A673 (cell line): ENCODE measurements at regions not wholly inside any gene's neighbourhood (a gene's known extent, or its start where the extent isn't known, plus 50 kb on each side); places are given as distances from the start of the nearest gene placed in this dataset.

Source experiments
- CTCF ChIP-seq: fragments of 300-800, 200-600 bp; sonication (generic); conservative IDR thresholded peaks from 2 replicates; pipeline ENCODE4 v1.5.1; 2017; ENCODE audit warnings: low read depth, mild to moderate bottlenecking, antibody characterized with exemption, low read length, moderate library complexity, mixed read lengths
- EZH2 ChIP-seq: fragments of 200-600 bp; sonication (generic); IDR thresholded peaks from 2 replicates; pipeline ENCODE4 v1.6.1; 2017; ENCODE audit warnings: borderline replicate concordance, low read depth, mild to moderate bottlenecking, mixed read lengths, antibody characterized with exemption, low read length; ENCODE audit not compliant: poor library complexity, severe bottlenecking

- TF ChIP-seq CTCF (no peak), EZH2 (no peak)
Measured at GRCh38 chr9:28696960-28697359, 1123.7 kb upstream of the C9orf72 start.
